ENCODE measurements at regions not wholly inside any gene's neighbourhood (a gene's known extent, or its start where the extent isn't known, plus 50 kb on each side); places are given as distances from the start of the nearest gene placed in this dataset.

GRCh38 chr2:133774654-133775015 is 206.4 kb upstream of the NCKAP5 start:
- no peak for TF ChIP-seq FOXA1 (IDR thresholded peaks at IDR 0.05)
- no peak for TF ChIP-seq CTBP1 (IDR thresholded peaks at IDR 0.05; ENCODE audit: borderline replicate concordance)
- no peak for TF ChIP-seq FOXM1 (IDR thresholded peaks at IDR 0.05; ENCODE audit: borderline replicate concordance)
- TF ChIP-seq ZNF384 (IDR thresholded peaks at IDR 0.05), result no peak
